GM13976 (cell line): ENCODE measurements at regions not wholly inside any gene's neighbourhood (a gene's known extent, or its start where the extent isn't known, plus 50 kb on each side); places are given as distances from the start of the nearest gene placed in this dataset.

Experiments used
- DNase-seq: peaks from one replicate; pipeline ENCODE4 v3.0.0; 2012; ENCODE audit warnings: low spot score
- in situ Hi-C: fragments of 300-500 bp; cut with MboI; formaldehyde crosslinking; loops from one replicate; pipeline ENCODE4 v1.12.0; 2022; ENCODE audit warnings: low sequenced_read_pairs, mixed read lengths, inconsistent platforms; ENCODE audit not compliant: unreplicated experiment
- TF ChIP-seq, protein P1 (sequence below): IDR thresholded peaks from 2 replicates; pipeline ENCODE4 v1.5.1; 2012; ENCODE audit warnings: borderline replicate concordance, mild to moderate bottlenecking; ENCODE audit not compliant: insufficient read depth; ENCODE audit errors: extremely low read depth, missing control alignments, control extremely low read depth

DNA sequence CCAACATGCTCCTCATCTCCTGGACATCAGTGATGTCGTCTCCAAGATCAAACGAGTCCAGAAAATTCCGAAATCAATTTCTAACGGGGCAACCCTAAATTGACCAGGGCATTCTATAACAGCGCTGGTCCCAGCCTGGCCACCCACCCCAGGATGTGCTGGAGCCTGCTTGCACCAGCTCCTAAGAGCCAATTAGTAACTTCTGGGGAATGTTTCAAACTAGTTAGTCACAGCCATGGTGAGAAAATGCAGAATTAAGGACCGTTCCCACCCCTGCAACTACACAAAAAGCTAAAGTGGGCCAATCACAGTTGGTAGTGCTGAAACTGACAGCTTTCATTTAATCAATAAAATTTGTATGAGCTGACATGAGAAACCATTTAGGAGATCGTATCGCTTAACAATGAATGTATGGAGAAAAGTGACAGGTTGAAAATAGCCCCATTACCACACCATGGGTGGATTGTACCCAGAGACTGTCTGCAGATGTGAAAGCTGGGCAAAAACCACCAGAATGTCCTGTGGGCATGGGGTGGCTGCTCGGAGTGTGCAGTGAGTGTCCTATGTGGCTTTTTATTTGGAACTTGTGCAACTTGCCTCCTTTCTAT lies 165.7 kb upstream of the AFDN start:
- DNase-seq = no peak
- TF ChIP-seq, protein P1, sequence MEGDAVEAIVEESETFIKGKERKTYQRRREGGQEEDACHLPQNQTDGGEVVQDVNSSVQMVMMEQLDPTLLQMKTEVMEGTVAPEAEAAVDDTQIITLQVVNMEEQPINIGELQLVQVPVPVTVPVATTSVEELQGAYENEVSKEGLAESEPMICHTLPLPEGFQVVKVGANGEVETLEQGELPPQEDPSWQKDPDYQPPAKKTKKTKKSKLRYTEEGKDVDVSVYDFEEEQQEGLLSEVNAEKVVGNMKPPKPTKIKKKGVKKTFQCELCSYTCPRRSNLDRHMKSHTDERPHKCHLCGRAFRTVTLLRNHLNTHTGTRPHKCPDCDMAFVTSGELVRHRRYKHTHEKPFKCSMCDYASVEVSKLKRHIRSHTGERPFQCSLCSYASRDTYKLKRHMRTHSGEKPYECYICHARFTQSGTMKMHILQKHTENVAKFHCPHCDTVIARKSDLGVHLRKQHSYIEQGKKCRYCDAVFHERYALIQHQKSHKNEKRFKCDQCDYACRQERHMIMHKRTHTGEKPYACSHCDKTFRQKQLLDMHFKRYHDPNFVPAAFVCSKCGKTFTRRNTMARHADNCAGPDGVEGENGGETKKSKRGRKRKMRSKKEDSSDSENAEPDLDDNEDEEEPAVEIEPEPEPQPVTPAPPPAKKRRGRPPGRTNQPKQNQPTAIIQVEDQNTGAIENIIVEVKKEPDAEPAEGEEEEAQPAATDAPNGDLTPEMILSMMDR = no peak
- in situ Hi-C loops = no loop called here

GRCh38 chr6:167661552-167662044 lies 165.1 kb upstream of the AFDN start:
- DNase-seq = no peak
- TF ChIP-seq, protein P1 = no peak
- in situ Hi-C loops = no loop called here

DNA sequence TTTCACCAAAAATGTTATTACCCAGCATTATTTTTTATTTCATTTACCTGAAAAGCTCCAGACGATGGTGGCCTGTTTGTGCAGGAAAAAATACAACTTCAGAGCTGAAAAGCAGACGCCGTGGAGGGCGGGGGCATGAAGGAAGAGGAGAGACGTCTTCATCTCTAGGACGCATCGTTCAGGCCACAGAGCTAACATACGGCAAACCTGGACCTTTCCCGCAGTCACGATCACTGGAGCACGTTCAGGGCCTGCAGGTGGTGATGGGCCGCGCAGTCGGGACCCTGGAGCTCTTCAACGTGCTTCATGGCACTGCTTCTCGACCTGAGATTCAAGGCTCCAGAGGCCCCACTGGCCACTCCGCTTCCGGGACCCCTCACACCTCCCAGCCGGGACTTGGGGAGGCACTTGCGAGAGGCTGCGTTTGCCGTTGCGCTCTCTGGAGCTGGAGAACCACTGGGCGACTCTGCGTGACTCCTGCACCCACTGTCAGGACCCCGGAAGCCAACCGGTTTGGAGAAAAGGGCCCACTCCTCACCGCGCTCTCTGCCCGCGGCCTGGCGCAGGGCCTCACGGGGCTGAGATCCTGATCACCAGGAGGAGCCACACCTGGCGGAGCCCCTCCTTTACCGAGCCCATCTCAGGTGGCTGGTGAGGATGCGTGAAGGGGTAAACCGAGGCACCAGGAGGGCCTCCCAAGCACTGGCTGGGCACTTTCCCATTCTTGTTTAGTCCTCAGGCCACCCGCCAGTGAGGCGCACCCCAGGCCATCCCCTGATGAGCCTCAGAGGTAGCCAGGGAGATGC lies 164.4 kb upstream of the AFDN start:
- in situ Hi-C loops = no loop called here
- DNase-seq = no peak
- TF ChIP-seq, protein P1 = no peak

GRCh38 chr6:167662881-167663205 lies 163.9 kb upstream of the AFDN start:
- TF ChIP-seq, protein P1 = no peak
- in situ Hi-C loops = no loop called here

DNA sequence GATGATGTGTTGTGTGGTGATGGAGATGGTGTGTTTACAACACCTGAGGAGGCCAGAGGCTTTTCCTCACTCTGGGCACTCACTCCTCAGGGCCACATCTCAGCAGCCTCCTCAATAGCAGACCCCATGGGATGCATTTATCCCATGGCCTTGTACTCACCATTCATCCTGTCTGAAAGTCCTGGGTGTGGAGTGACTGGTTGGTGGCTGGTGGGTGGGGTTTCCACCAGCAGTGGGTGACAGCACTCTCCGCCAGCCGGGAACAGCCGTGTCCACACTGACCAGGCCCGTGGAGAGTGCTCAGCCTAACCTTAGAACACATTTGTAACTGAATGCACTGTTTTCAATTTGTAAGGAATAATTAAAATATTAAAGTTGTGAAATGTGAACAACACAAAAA lies 163.4 kb upstream of the AFDN start:
- in situ Hi-C loops = no loop called here
- TF ChIP-seq, protein P1 = no peak
- DNase-seq = no peak

More at GRCh38 chr6:167662881-167663205, 163.9 kb upstream of the AFDN start:
- DNase-seq = no peak

DNA sequence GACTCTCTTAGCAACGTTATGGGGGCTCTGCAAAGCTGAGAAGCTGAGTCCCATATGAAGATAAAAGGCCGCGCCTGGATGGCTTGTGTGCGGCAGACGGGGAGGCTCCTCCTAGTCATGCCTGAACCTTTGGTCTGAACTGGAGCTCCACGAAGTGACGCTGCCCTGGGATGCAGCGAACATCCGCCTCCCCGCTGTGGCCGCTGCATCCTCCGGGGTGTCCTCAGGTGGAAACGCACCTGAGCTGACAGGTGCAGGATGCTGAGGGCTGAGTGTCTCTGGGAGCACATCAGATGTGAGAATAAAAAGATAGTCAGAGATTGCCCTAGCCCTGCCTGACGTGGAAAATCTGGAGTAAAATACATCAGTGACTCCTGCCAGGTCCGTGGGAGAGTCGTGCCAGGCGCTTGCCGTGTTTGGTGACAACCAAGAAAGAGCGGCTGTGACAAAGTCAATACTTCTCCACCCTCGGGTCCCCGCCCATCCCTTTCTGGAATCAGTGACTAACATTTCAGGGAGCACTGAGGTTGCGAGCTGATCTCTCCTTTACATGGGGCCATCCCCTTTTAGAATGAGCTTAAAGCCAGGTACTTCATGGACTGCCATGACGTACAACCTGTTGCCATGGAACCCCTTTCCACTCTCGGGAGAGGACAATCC lies 162.8 kb upstream of the AFDN start:
- no peak for DNase-seq
- TF ChIP-seq, protein P1 = no peak
- in situ Hi-C loops = no loop called here
